PFSK-1 (cell line): ENCODE measurements at regions not wholly inside any gene's neighbourhood (a gene's known extent, or its start where the extent isn't known, plus 50 kb on each side); places are given as distances from the start of the nearest gene placed in this dataset.

ENCODE experiments used
- POLR2AphosphoS5 ChIP-seq: IDR thresholded peaks from 2 replicates; pipeline ENCODE4 v1.6.1; 2012; ENCODE audit warnings: low read depth, mild to moderate bottlenecking, control low read depth, low read length, moderate library complexity
- REST ChIP-seq, 2 experiments: IDR thresholded peaks; 2 replicates each; pipeline versions ENCODE4 v1.6.1 to v1.8.0; 2011 to 2012; ENCODE audit warnings: low read depth in 2 of 2, low read length in 2 of 2, control low read depth in 1 of 2, inconsistent platforms in 1 of 2, mild to moderate bottlenecking in 1 of 2, moderate library complexity in 1 of 2; ENCODE audit not compliant: insufficient read depth in 1 of 2
- TAF1 ChIP-seq: IDR thresholded peaks from 2 replicates; pipeline ENCODE4 v1.6.1; 2012; ENCODE audit warnings: low read length, control low read depth, borderline replicate concordance; ENCODE audit not compliant: insufficient read depth

- TF ChIP-seq TAF1 (no peak), POLR2AphosphoS5 (no peak), REST (IDR thresholded peaks at IDR 0.05; ENCODE audit: insufficient read depth in 1 of 2, low read depth in 2 of 2, low read length in 2 of 2) (no peak)
These were observed 978.9 kb upstream of the NXPH2 start for GRCh38 chr2:139759000-139759505.
